Vagina (tissue), 2 donors: ENCODE measurements at regions not wholly inside any gene's neighbourhood (a gene's known extent, or its start where the extent isn't known, plus 50 kb on each side); places are given as distances from the start of the nearest gene placed in this dataset.

Experiments
- DNase-seq, 2 donors: peaks; one replicate each; pipeline ENCODE4 v3.0.0-alpha.2; 2017; ENCODE audit errors: extremely low spot score in 2 of 2
- H3K27ac ChIP-seq: fragments of 200-600 bp; sonication (generic); one replicate; pipeline ENCODE4 v1.5.1; 2019
- H3K27me3 ChIP-seq: fragments of 200-600 bp; sonication (generic); one replicate; pipeline ENCODE4 v1.5.1; 2019
- H3K36me3 ChIP-seq, 2 donors: fragments of 200-600 bp; sonication (generic); one replicate each; pipeline ENCODE4 v1.5.1; 2017 to 2019
- H3K4me1 ChIP-seq: fragments of 200-600 bp; sonication (generic); one replicate; pipeline ENCODE4 v1.5.1; 2019
- H3K4me3 ChIP-seq, 2 donors: fragments of 200-600 bp; sonication (generic); 1 replicate in 1 of 2; 2 replicates in 1 of 2; pipeline ENCODE4 v1.5.1; 2016 to 2019
- H3K9me3 ChIP-seq: fragments of 200-600 bp; sonication (generic); one replicate; pipeline ENCODE4 v1.5.1; 2019
- POLR2A ChIP-seq, 2 donors: fragments of 450-650 bp; IDR thresholded peaks; one replicate each; pipeline ENCODE4 v1.6.1; 2017; ENCODE audit warnings: antibody characterized with exemption in 2 of 2, mild to moderate bottlenecking in 2 of 2, moderate library complexity in 2 of 2
- POLR2AphosphoS5 ChIP-seq, 2 donors: sonication (generic); formaldehyde crosslinking; IDR thresholded peaks; one replicate each; pipeline ENCODE4 v1.9.0; 2017; ENCODE audit warnings: antibody characterized with exemption in 2 of 2, mild to moderate bottlenecking in 2 of 2, low read depth in 1 of 2; ENCODE audit not compliant: insufficient read depth in 1 of 2
- intact Hi-C: fragments of 100-400 bp; cut with DNase I; formaldehyde crosslinking; loops from one replicate; pipeline ENCODE4 v1.15.1; 2023
- TF ChIP-seq, protein P1 (sequence below), 3 experiments: fragments of 450-650 bp in 2 of 3; fragments of 200-600 bp in 1 of 3; sonication (generic) in 1 of 3; IDR thresholded peaks; one replicate each; pipeline ENCODE4 v1.5.1; 2017 to 2019; ENCODE audit warnings: antibody characterized with exemption in 3 of 3, mild to moderate bottlenecking in 2 of 3, moderate library complexity in 2 of 3

DNA sequence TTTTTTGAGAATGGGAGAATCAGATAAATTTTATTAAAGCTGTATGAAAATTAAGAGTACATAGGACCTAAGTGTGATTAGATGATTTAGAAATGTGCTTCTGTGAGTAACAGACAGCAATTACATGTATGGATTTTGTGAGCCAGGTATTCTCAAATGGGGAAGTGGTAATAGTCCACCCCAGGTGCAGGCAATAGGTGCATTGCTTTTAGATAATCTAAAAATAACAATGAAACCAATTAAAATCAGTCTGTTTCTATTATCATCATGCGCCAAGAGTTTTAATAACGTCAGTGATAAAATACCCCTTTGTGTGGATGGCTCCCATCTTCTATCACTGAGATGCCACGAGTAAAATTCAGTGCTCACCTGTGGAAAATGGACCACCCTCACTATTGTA, 265.3 kb downstream of the RNF144A start:
- intact Hi-C loops = no loop called here
- DNase-seq = no peak
- Histone ChIP-seq H3K9me3 (no peaks in the 10 kb centered on the region), H3K27ac (no peak overlapping the region), H3K27me3 (no peaks in the 10 kb centered on the region), H3K36me3 (no peaks in the 10 kb centered on the region), H3K4me1 (no peaks in the 10 kb centered on the region), H3K4me3 (no peak overlapping the region)
- TF ChIP-seq, protein P1, sequence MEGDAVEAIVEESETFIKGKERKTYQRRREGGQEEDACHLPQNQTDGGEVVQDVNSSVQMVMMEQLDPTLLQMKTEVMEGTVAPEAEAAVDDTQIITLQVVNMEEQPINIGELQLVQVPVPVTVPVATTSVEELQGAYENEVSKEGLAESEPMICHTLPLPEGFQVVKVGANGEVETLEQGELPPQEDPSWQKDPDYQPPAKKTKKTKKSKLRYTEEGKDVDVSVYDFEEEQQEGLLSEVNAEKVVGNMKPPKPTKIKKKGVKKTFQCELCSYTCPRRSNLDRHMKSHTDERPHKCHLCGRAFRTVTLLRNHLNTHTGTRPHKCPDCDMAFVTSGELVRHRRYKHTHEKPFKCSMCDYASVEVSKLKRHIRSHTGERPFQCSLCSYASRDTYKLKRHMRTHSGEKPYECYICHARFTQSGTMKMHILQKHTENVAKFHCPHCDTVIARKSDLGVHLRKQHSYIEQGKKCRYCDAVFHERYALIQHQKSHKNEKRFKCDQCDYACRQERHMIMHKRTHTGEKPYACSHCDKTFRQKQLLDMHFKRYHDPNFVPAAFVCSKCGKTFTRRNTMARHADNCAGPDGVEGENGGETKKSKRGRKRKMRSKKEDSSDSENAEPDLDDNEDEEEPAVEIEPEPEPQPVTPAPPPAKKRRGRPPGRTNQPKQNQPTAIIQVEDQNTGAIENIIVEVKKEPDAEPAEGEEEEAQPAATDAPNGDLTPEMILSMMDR (IDR thresholded peaks at IDR 0.05) = no peak
- TF ChIP-seq POLR2AphosphoS5 (IDR thresholded peaks at IDR 0.05; ENCODE audit: insufficient read depth in 1 of 2, low read depth in 1 of 2) = no peak
- no peak for TF ChIP-seq POLR2A (IDR thresholded peaks at IDR 0.05)

DNA sequence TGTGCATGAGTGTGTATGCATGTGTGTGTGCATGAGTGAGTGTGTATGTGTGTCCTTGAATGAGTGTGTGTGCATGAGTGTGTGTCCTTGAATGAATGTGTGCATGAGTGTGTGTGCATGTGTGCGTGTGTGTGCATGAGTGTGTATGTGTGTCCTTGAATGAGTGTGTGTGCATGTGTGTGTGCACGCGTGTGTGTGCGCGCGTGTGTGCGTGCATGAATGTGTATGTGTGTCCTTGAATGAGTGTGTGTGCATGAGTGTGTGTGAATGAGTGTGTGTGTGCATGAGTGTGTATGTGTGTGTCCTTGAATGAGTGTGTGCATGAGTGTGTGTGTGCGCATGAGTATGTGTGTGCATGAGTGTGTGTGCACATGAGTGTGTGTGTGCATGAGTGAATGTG, 271.9 kb downstream of the RNF144A start:
- no peak for TF ChIP-seq POLR2A (IDR thresholded peaks at IDR 0.05)
- TF ChIP-seq, protein P1 (IDR thresholded peaks at IDR 0.05) = no peak
- no peak for TF ChIP-seq POLR2AphosphoS5 (IDR thresholded peaks at IDR 0.05; ENCODE audit: insufficient read depth in 1 of 2, low read depth in 1 of 2)

DNA sequence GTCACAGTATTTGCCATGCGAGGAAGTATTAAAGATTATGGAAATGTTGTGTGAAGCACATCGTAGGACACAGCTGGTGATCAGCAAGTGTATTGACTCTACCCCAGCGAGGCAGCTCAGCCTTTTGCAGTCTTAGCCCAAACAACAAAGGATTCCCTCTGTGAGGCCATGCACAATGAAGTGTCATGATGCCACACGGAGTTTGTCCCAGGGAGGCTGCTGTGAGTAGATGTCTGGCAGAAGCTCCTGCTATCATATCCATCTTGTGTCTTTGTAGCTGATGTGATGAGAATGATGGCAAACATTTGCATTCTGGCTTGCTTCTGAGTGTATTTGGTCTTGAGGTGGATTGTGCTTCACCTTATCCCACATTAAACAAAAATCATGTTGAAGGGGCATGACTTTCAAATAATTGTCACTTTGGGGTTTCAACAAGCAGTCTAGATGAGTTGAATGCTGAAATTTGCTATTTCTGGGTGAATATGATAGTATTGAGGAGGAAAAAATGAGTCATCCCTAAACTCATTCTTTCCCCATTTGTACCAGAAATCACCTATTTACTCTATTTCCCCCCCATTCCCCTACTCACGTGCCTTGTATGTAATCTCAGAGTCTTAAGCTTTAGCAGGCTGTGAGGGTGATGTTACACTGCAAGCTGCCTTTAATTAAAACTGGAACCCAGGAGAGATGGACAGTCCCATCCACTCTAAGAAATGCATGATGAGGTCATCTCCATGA, 273.5 kb downstream of the RNF144A start:
- H3K27ac ChIP-seq = no peak overlapping the region
- H3K9me3 ChIP-seq = no peaks in the 10 kb centered on the region
- TF ChIP-seq, protein P1 (IDR thresholded peaks at IDR 0.05) = no peak
- TF ChIP-seq POLR2A (IDR thresholded peaks at IDR 0.05) = no peak
- no peak for TF ChIP-seq POLR2AphosphoS5 (IDR thresholded peaks at IDR 0.05; ENCODE audit: insufficient read depth in 1 of 2, low read depth in 1 of 2)
- H3K4me1 ChIP-seq = no peaks in the 10 kb centered on the region
- H3K36me3 ChIP-seq = no peaks in the 10 kb centered on the region
- no peak for DNase-seq
- no peaks in the 10 kb centered on the region for H3K27me3 ChIP-seq
- intact Hi-C loops = no loop called here
- H3K4me3 ChIP-seq = no peak overlapping the region

More for the DNA sequence above, 271.9 kb downstream of the RNF144A start:
- no peaks in the 10 kb centered on the region for H3K36me3 ChIP-seq
- no peak overlapping the region for H3K27ac ChIP-seq
- intact Hi-C loops = no loop called here
- no peak for DNase-seq
- H3K9me3 ChIP-seq = no peaks in the 10 kb centered on the region
- H3K4me3 ChIP-seq = no peak overlapping the region
- no peaks in the 10 kb centered on the region for H3K4me1 ChIP-seq
- no peaks in the 10 kb centered on the region for H3K27me3 ChIP-seq

DNA sequence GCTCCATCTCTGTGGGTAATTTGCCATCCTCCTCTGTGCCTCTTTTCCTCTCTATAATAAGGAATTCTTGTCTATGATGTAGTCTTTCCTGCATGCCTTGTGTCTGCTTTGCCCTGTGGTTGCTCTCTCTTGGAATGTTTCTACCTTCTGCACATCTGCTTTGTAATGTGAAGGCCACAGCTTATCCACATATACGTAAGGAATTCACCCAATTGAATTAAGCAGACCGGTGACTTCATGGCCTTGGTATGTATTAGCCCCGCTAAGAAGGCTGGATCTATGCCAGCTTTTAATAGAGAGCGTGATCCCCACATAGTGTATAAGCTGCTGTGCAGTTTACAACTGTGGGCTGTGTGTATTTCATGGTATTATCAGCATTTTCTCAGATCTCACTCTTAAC, 274.7 kb downstream of the RNF144A start:
- no peak for DNase-seq
- TF ChIP-seq POLR2AphosphoS5 (IDR thresholded peaks at IDR 0.05; ENCODE audit: insufficient read depth in 1 of 2, low read depth in 1 of 2) (no peak), POLR2A (IDR thresholded peaks at IDR 0.05) (no peak)
- TF ChIP-seq, protein P1 (IDR thresholded peaks at IDR 0.05) = no peak
- Histone ChIP-seq H3K4me1 (no peaks in the 10 kb centered on the region), H3K4me3 (no peak overlapping the region), H3K9me3 (no peaks in the 10 kb centered on the region), H3K36me3 (no peaks in the 10 kb centered on the region), H3K27ac (no peak overlapping the region), H3K27me3 (no peaks in the 10 kb centered on the region)
- intact Hi-C loops = no loop called here

DNA sequence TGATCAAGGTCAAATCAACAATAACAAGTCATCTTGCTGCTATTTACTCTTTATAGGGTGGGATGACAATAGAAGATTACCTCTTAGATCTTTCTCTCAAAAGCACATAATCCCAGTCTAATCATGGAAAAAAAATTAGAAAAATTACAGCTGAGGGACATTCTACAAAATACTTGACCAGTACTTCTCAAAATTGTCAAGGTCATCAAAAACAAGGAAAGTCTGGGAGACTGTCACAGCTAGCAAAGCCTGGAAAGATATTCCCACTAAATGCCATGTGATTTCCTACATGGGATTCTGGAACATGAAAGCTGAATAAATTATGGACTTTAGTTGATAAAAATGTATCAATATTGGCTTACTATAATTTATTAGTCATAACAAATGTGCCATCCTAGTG, 276.2 kb downstream of the RNF144A start:
- H3K27me3 ChIP-seq = no peaks in the 10 kb centered on the region
- DNase-seq = no peak
- no peak for TF ChIP-seq POLR2AphosphoS5 (IDR thresholded peaks at IDR 0.05; ENCODE audit: insufficient read depth in 1 of 2, low read depth in 1 of 2)
- TF ChIP-seq, protein P1 (IDR thresholded peaks at IDR 0.05) = no peak
- no peak for TF ChIP-seq POLR2A (IDR thresholded peaks at IDR 0.05)
- H3K9me3 ChIP-seq = no peaks in the 10 kb centered on the region
- no peaks in the 10 kb centered on the region for H3K4me1 ChIP-seq
- intact Hi-C loops = no loop called here
- no peaks in the 10 kb centered on the region for H3K36me3 ChIP-seq
- H3K27ac ChIP-seq = no peak overlapping the region
- H3K4me3 ChIP-seq = no peak overlapping the region
